ENCODE measurements at regions not wholly inside any gene's neighbourhood (a gene's known extent, or its start where the extent isn't known, plus 50 kb on each side); places are given as distances from the start of the nearest gene placed in this dataset.

DNA sequence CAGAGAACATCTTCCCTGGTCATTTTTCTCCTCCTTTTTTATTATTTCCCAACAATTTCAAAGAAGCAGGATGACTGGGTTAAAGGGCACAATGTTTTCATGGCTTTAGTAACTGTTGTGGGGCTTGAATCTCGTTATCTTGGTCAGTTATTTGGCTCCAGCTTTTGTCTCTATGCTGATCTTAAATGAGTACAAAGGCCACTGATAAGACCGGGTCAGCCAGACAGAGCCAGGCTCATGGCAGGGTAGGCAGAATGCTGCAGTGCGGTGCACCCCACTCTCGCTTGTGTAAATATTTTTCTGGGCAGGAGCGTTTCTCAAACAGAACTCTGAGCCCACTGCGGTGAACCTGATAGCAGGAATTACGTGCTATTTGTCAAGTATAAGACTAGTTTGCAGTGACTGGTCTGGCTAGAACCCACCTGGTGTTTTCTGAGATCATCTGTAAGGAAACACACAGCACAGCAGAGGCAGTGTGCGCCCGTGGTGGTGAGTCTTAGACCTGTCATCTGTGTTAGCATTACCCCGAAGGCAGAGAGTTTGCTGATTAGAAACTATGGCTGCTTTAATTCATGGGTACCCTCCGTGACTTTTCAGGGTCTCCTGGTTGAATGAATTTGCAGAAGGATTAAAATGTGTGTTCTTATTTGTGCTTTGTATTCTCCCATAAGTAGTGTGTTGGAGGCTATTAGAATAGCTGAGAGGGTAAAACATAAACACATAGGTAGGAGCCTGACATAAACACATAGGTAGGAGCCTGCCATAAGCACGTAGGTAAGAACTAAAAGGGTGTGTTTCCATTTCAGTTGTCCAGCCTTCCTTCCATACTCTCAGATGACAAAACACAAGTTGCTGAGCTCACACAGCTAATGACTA lies 158.6 kb upstream of the DMRT1 start:
- H3K9ac ChIP-seq (ENCODE audit: low read length): no peak overlapping the region
- H3K27me3 ChIP-seq (ENCODE audit: control insufficient read depth, insufficient read depth, low read length): no peaks in the 10 kb centered on the region
- H3K4me1 ChIP-seq (ENCODE audit: control insufficient read depth, insufficient read depth, low read length): peaks cover 30% of the 10 kb centered on the region
- H3K27ac ChIP-seq (ENCODE audit: low read depth, low read length): peak overlapping the region; percentile 89
- no peaks in the 10 kb centered on the region for H3K36me3 ChIP-seq (ENCODE audit: control insufficient read depth, insufficient read depth, low read length)
- H3K4me3 ChIP-seq (ENCODE audit: low read length): peak overlapping the region; percentile 25

DNA sequence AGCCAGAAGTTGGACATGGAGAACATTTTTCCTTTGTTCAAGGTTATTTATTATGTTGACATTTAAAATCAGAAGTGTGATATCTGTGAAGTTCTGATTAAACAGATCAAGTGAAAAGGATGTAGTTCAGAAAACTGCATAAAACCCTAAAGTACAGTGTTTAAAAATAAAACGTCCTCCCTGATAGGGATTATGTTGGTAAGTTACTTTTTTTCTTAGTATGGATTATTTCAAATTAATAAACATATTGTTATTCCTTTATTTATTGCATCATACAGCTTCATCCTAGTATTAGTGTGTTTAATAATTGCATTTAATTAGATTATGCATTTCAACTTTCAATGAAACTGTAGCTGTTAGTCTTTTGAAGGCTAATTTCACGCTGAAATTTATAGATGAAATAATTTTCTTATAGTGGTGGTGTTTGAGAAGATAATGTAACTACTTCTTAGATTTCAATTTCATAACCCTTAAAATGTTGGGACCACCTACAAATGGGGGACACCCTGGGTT lies 157.9 kb upstream of the DMRT1 start:
- no peak overlapping the region for H3K9ac ChIP-seq (ENCODE audit: low read length)
- no peaks in the 10 kb centered on the region for H3K36me3 ChIP-seq (ENCODE audit: control insufficient read depth, insufficient read depth, low read length)
- peak overlapping the region; percentile 2 for H3K4me3 ChIP-seq (ENCODE audit: low read length)
- peaks cover 30% of the 10 kb centered on the region for H3K4me1 ChIP-seq (ENCODE audit: control insufficient read depth, insufficient read depth, low read length)
- no peaks in the 10 kb centered on the region for H3K27me3 ChIP-seq (ENCODE audit: control insufficient read depth, insufficient read depth, low read length)
- peak overlapping the region; percentile 89 for H3K27ac ChIP-seq (ENCODE audit: low read depth, low read length)

DNA sequence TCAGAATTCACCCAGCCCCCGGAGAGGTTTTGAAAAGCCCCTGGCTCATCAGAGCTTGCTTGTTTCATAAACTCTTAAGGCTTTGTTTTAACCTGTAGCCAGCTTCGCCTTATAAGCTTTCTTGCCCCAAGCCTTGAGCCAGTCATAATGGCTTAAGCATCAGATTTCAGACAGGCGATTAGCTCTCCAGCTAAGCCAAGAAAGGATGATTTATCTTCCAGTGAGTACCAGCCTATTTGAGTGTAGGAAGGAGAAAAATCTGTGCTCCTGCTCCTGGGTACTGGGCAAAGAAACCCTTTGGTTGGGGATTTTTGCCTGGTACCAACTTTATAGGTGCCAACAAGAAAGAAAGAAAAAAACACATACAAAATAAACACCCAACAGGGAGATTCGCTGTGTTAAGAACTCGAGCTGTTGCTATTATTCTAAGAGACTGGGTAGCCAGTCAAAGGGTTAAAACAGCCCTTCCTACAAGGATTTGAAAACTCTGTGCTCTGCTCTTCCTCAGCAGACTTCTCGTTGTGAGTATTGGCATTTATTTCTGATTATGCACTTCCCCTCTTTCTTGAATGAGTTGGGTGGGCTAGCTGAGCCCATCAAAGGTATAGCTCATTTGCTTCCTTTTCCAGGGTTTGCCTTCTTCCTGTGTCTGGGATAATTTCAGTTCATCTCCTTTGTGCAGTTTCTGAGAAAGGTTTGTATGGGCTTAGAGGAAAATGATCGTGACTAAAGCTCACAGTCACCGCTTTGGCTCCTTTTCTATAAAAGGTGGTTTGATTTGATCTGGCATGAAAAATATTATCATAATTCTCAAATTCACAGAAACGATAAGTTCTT lies 157.2 kb upstream of the DMRT1 start:
- H3K4me1 ChIP-seq (ENCODE audit: control insufficient read depth, insufficient read depth, low read length): peaks cover 30% of the 10 kb centered on the region
- peak overlapping the region; percentile 89 for H3K27ac ChIP-seq (ENCODE audit: low read depth, low read length)
- no peaks in the 10 kb centered on the region for H3K27me3 ChIP-seq (ENCODE audit: control insufficient read depth, insufficient read depth, low read length)
- no peak overlapping the region for H3K9ac ChIP-seq (ENCODE audit: low read length)
- H3K4me3 ChIP-seq (ENCODE audit: low read length): peak overlapping the region; percentile 2
- no peaks in the 10 kb centered on the region for H3K36me3 ChIP-seq (ENCODE audit: control insufficient read depth, insufficient read depth, low read length)

DNA sequence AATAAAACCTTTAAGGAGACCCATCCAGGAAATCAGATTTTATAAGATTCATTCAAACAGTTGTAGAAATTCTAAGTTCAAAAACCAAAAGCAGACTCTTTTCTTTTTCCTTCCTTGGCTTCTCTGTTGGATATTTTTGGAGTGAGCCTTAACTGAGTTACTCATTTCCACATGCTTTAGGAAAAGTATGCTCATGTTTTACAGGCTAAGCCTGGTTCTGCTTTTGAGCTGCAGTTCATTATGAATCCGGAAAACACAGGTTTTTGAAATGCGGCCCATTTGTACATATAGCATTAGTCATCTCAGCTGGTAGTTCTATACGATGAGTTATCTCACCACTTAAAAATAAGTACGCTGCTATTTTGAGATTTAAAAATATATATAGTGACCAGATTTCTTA lies 156.6 kb upstream of the DMRT1 start:
- no peak overlapping the region for H3K9ac ChIP-seq (ENCODE audit: low read length)
- H3K4me3 ChIP-seq (ENCODE audit: low read length): no peak overlapping the region
- H3K36me3 ChIP-seq (ENCODE audit: control insufficient read depth, insufficient read depth, low read length): no peaks in the 10 kb centered on the region
- peaks cover 30% of the 10 kb centered on the region for H3K4me1 ChIP-seq (ENCODE audit: control insufficient read depth, insufficient read depth, low read length)
- H3K27me3 ChIP-seq (ENCODE audit: control insufficient read depth, insufficient read depth, low read length): no peaks in the 10 kb centered on the region
- peak overlapping the region; percentile 89 for H3K27ac ChIP-seq (ENCODE audit: low read depth, low read length)

DNA sequence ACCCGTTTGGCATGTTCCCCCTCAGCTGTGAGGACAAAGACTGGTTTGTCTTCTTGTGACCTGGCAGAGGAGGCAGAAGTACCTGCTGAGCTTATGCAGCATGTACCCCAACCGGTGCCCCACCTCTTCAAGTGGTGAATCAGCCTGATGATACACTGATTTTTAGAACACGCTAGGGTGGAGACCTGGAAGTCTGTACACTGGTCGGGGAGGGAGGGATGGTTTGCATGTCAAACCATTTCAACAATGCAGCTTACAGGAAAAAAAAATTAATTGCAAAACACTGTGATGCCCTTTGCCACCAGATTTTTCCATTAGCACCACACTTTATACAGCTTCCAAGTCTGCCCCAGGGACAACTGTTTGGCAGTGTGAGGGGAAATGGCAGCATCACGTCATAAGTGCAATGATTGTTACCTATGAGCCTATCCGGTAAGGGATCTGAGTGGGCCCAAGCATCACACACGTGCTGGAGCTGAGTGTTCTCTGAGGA lies 155.1 kb upstream of the DMRT1 start:
- H3K4me1 ChIP-seq (ENCODE audit: control insufficient read depth, insufficient read depth, low read length): peaks cover 30% of the 10 kb centered on the region
- H3K27ac ChIP-seq (ENCODE audit: low read depth, low read length): peak overlapping the region; percentile 89
- no peak overlapping the region for H3K9ac ChIP-seq (ENCODE audit: low read length)
- H3K36me3 ChIP-seq (ENCODE audit: control insufficient read depth, insufficient read depth, low read length): no peaks in the 10 kb centered on the region
- no peak overlapping the region for H3K4me3 ChIP-seq (ENCODE audit: low read length)
- no peaks in the 10 kb centered on the region for H3K27me3 ChIP-seq (ENCODE audit: control insufficient read depth, insufficient read depth, low read length)

DNA sequence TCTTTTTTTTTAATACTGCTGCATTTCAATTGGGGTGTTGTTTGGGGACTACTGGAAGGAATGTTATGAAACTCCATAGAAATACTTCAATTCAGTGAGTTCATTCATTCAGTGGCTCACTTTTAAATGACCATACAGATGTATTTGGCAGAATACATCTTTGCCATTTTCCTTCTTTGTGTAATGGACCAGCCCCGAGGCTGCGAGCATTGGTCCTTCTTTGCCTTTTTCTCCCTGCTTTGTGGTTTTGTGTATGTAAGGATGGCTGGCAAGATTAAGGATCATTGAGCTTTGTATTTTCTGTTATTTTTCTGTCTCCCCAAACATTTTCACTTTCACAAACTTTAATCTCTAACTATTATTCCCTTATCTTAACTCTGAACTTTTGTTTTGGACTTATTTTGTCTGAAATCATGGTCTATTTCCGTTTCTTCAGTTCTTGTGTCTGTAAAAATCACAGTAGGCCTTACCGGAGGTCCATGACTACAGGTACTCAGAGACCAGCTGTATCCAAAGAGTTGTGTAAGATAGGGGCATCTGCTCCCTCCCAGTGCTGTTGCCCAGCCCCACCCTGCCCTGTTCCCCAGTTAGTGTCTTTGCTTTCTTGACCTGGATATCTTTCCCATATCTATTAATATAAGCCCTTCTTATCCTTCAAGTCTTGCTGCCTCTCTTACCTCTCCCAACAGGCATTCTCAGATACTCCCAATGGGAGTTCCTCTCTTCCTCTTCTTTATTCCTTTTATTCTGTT lies 154.3 kb upstream of the DMRT1 start:
- Histone ChIP-seq H3K36me3 (ENCODE audit: control insufficient read depth, insufficient read depth, low read length) (no peaks in the 10 kb centered on the region), H3K4me1 (ENCODE audit: control insufficient read depth, insufficient read depth, low read length) (peaks cover 36% of the 10 kb centered on the region), H3K27me3 (ENCODE audit: control insufficient read depth, insufficient read depth, low read length) (no peaks in the 10 kb centered on the region), H3K27ac (ENCODE audit: low read depth, low read length) (peak overlapping the region; percentile 58), H3K9ac (ENCODE audit: low read length) (no peak overlapping the region), H3K4me3 (ENCODE audit: low read length) (no peak overlapping the region)

DNA sequence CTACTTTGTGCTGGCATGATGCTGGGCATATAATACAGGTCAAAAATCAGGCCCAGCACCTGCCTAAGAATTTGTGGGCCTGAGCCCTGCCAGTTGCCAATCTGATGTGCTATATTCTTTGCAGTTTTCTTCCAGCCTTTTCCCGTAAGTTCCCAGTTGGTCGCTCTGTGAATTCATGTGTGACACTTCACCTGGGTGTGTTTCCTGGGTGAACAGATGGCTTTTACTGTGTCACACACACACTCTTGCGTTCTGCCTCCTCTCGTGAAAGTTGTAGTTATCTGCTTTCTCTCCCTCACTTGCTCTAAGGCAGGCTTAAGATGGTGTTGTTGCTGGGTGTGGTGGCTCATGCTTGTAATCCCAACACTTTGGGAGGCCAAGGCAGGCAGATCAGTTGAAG lies 153.5 kb upstream of the DMRT1 start:
- no peak overlapping the region for H3K9ac ChIP-seq (ENCODE audit: low read length)
- peaks cover 39% of the 10 kb centered on the region for H3K4me1 ChIP-seq (ENCODE audit: control insufficient read depth, insufficient read depth, low read length)
- H3K36me3 ChIP-seq (ENCODE audit: control insufficient read depth, insufficient read depth, low read length): no peaks in the 10 kb centered on the region
- no peak overlapping the region for H3K27ac ChIP-seq (ENCODE audit: low read depth, low read length)
- no peaks in the 10 kb centered on the region for H3K27me3 ChIP-seq (ENCODE audit: control insufficient read depth, insufficient read depth, low read length)
- no peak overlapping the region for H3K4me3 ChIP-seq (ENCODE audit: low read length)

DNA sequence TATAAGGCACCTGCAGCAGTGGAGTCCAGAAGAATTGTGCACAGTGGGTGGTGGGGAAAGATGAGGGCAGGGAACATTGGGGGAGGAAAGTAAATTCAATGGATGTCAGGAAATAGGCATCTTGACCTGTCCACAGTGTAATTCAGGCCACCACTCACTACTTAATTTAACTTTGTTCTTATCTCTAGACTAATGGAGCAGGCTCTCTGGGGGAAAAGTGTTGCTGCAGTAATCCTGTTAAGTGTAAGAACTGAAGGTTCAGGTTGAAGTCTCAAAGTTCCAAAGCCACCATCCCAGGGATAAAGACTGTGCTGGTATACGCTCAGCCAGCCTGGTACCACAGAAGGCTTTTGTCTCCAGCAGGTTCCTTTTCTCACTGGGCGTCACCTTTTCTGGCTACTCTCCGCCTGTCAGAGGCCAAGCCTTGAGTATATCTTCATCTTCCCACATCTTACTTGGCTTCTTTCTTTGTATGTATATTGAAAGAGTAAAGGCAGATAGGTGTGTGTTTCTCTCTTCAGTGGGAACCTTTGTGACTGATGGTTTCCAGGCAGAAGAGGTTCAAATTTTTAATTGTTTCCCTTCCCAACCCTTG lies 150.9 kb upstream of the DMRT1 start:
- no peak overlapping the region for H3K9ac ChIP-seq (ENCODE audit: low read length)
- no peak overlapping the region for H3K4me3 ChIP-seq (ENCODE audit: low read length)
- peak overlapping the region; percentile 58 for H3K27ac ChIP-seq (ENCODE audit: low read depth, low read length)
- H3K27me3 ChIP-seq (ENCODE audit: control insufficient read depth, insufficient read depth, low read length): no peaks in the 10 kb centered on the region
- no peaks in the 10 kb centered on the region for H3K36me3 ChIP-seq (ENCODE audit: control insufficient read depth, insufficient read depth, low read length)
- peaks cover 42% of the 10 kb centered on the region for H3K4me1 ChIP-seq (ENCODE audit: control insufficient read depth, insufficient read depth, low read length)

DNA sequence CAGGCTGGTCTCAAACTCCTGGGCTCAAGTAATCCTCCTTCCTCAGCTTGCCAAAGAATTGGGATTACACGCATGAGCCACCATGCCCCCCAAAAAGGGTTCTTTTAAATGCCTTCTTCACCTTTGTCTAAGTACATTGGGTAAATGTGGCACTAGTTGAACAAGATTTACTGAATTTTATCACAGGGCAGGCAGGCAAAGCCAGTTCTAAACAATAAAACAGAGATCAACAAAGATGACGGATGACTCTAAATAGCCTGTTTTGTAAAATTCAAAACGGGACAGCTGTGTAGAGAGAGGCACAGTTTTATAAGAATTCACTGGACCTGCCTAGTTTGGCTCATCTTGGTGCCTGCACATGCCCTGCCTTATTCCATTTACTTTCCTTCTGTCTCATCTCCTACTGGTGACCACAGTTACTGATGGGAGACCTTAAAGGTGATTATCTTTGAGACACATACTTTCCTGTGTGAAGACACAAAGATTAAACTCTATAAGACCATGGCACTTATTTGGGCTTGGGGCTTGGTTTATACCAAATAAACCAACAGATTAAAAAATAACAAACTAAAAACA lies 149.6 kb upstream of the DMRT1 start:
- Histone ChIP-seq H3K4me1 (ENCODE audit: control insufficient read depth, insufficient read depth, low read length) (peaks cover 43% of the 10 kb centered on the region), H3K36me3 (ENCODE audit: control insufficient read depth, insufficient read depth, low read length) (no peaks in the 10 kb centered on the region), H3K4me3 (ENCODE audit: low read length) (no peak overlapping the region), H3K27ac (ENCODE audit: low read depth, low read length) (peak overlapping the region; percentile 93), H3K9ac (ENCODE audit: low read length) (no peak overlapping the region), H3K27me3 (ENCODE audit: control insufficient read depth, insufficient read depth, low read length) (no peaks in the 10 kb centered on the region)

DNA sequence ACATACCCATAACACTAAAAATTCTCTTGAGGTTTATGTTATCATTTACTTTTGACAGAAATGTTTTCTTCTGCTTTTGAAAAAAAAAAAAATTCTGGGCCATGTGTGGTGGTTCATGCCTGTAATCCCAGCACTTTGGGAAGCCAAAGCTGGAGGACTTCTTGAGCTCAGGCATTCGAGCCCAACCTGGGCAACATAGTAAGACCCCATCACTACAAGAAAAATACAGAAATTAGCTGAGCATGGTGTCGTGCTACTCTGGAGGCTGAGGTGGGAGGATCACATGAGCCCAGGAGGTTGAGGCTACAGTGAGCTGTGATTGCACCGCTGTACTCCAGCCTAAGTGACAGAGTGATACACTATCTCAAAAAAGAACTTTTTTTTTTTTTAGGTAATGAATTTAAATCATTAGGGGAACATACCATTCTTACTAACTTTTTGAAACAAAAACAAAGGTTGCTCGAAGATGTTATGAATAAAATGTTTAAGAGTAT lies 148.8 kb upstream of the DMRT1 start:
- no peak overlapping the region for H3K9ac ChIP-seq (ENCODE audit: low read length)
- H3K4me1 ChIP-seq (ENCODE audit: control insufficient read depth, insufficient read depth, low read length): peaks cover 49% of the 10 kb centered on the region
- no peaks in the 10 kb centered on the region for H3K36me3 ChIP-seq (ENCODE audit: control insufficient read depth, insufficient read depth, low read length)
- H3K4me3 ChIP-seq (ENCODE audit: low read length): peak overlapping the region; percentile 36
- no peaks in the 10 kb centered on the region for H3K27me3 ChIP-seq (ENCODE audit: control insufficient read depth, insufficient read depth, low read length)
- H3K27ac ChIP-seq (ENCODE audit: low read depth, low read length): peak overlapping the region; percentile 93
